ENCODE measurements at regions not wholly inside any gene's neighbourhood (a gene's known extent, or its start where the extent isn't known, plus 50 kb on each side); places are given as distances from the start of the nearest gene placed in this dataset.
A peak's percentile ranks its signal among the peaks of the same experiment; 100 is the strongest.

DNA sequence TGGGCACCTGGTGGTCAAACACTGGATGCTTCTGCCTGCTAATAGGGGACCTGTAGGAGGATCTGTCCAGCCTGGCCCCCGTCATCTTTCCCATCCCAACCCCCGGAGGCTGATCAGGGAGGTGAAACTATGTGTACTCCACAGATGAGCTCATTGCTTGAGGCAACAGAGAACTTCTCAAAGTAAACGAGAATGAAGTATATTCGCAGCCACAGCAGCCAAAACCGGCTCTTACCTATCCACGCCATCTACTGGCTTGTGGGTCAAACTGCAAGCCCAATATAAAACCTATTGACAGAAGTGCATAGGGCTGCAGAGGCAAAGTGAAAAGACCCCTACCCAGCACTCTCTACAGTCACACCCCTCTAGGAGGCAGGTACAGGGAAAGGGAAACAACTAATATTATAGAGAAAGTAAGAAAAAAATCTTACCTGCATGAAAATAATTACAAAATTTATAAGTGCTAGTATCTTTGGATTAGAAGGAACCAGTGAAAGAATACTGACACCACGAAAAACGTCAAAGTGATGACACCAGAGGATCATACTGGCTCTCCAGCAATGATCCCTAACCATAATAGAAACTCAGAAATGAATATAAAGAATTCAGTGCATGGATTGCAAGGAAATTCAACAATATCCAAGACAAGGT, 973.5 kb downstream of the ANKRD7 start:
- TF ChIP-seq, protein P1, sequence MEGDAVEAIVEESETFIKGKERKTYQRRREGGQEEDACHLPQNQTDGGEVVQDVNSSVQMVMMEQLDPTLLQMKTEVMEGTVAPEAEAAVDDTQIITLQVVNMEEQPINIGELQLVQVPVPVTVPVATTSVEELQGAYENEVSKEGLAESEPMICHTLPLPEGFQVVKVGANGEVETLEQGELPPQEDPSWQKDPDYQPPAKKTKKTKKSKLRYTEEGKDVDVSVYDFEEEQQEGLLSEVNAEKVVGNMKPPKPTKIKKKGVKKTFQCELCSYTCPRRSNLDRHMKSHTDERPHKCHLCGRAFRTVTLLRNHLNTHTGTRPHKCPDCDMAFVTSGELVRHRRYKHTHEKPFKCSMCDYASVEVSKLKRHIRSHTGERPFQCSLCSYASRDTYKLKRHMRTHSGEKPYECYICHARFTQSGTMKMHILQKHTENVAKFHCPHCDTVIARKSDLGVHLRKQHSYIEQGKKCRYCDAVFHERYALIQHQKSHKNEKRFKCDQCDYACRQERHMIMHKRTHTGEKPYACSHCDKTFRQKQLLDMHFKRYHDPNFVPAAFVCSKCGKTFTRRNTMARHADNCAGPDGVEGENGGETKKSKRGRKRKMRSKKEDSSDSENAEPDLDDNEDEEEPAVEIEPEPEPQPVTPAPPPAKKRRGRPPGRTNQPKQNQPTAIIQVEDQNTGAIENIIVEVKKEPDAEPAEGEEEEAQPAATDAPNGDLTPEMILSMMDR (conservative IDR thresholded peaks at IDR 0.05; ENCODE audit: low read length), result peak; percentile 81
- no peak for TF ChIP-seq EZH2phosphoT487 (IDR thresholded peaks at IDR 0.05; ENCODE audit: borderline replicate concordance)

All from Loucy (cell line).